Panc1 (cell line): ENCODE measurements at regions not wholly inside any gene's neighbourhood (a gene's known extent, or its start where the extent isn't known, plus 50 kb on each side); places are given as distances from the start of the nearest gene placed in this dataset.
A peak's percentile ranks its signal among the peaks of the same experiment; 100 is the strongest.

Experiments used
- ATAC-seq: fragments of 200-7000 bp; cut with Tn5 transposase; 2 replicates; pipeline ENCODE4 v1.9.1; 2020; ENCODE audit warnings: mild to moderate bottlenecking, moderate library complexity
- BruUV-seq: library from RNA; stranded (reverse); fragments of 400-500 nt; replicated peaks from 2 replicates; lab custom pipeline; 2021; lab: Mats Ljungman, UMichigan
- CTCF ChIA-PET: fragments of 300-600 bp; sonication (Branson Sonifier 250); formaldehyde crosslinking; loops from one replicate; lab custom pipeline; 2022; ENCODE audit warnings: antibody characterized with exemption; lab: Charles Lee
- POLR2A ChIA-PET: fragments of 300-600 bp; sonication (Branson Sonifier 250); formaldehyde crosslinking; loops from one replicate; lab custom pipeline; 2022; ENCODE audit warnings: antibody characterized with exemption; lab: Charles Lee
- DNase-seq: peaks from one replicate; pipeline ENCODE4 v3.0.0-alpha.2; 2010; ENCODE audit warnings: low read depth, low spot score
- H3K27ac ChIP-seq: 2 replicates; pipeline ENCODE4 v1.5.1; 2011; ENCODE audit warnings: mild to moderate bottlenecking, low read length, inconsistent platforms
- H3K27me3 ChIP-seq: fragments of 200-500 bp; sonication (Bioruptor generic); 2 replicates; pipeline ENCODE4 v1.6.0; 2014; ENCODE audit warnings: low read length, inconsistent platforms; ENCODE audit not compliant: control insufficient read depth, insufficient read depth
- H3K36me3 ChIP-seq: fragments of 200-500 bp; sonication (Bioruptor generic); 2 replicates; pipeline ENCODE4 v1.5.1; 2014; ENCODE audit warnings: inconsistent platforms, mild to moderate bottlenecking, low read length, moderate library complexity; ENCODE audit not compliant: control insufficient read depth, insufficient read depth
- H3K4me1 ChIP-seq: 2 replicates; pipeline ENCODE4 v1.5.1; 2011; ENCODE audit warnings: inconsistent platforms, mild to moderate bottlenecking, low read length, moderate library complexity; ENCODE audit not compliant: control insufficient read depth, insufficient read depth
- H3K4me3 ChIP-seq, 2 experiments: 2 replicates each; pipeline ENCODE4 v1.5.1; 2011 to 2012; ENCODE audit warnings: low read depth in 2 of 2, low read length in 2 of 2, mild to moderate bottlenecking in 2 of 2, inconsistent platforms in 1 of 2, moderate library complexity in 1 of 2
- H3K9me3 ChIP-seq: fragments of 200-500 bp; sonication (Bioruptor generic); 2 replicates; pipeline ENCODE4 v1.5.1; 2014; ENCODE audit warnings: low read depth, mild to moderate bottlenecking, inconsistent platforms, low read length, moderate library complexity; ENCODE audit not compliant: control insufficient read depth, insufficient read depth
- CTCF ChIP-seq: fragments of 450-650 bp; IDR thresholded peaks from 2 replicates; pipeline ENCODE4 v1.5.1; 2017; ENCODE audit warnings: mild to moderate bottlenecking
- POLR2AphosphoS5 ChIP-seq: IDR thresholded peaks from 2 replicates; pipeline ENCODE4 v1.6.1; 2012; ENCODE audit warnings: mild to moderate bottlenecking, low read depth, low read length, moderate library complexity
- REST ChIP-seq, 2 experiments: IDR thresholded peaks; 2 replicates each; pipeline ENCODE4 v1.6.1; 2011 to 2012; ENCODE audit warnings: low read depth in 2 of 2, control low read depth in 1 of 2, low read length in 1 of 2, mild to moderate bottlenecking in 1 of 2, moderate library complexity in 1 of 2; ENCODE audit not compliant: insufficient read depth in 1 of 2
- SIN3A ChIP-seq: IDR thresholded peaks from 2 replicates; pipeline ENCODE4 v1.6.1; 2012; ENCODE audit warnings: low read depth, mild to moderate bottlenecking, low read length, moderate library complexity, borderline replicate concordance; ENCODE audit not compliant: insufficient read depth
- TCF7L2 ChIP-seq: IDR thresholded peaks from 2 replicates; pipeline ENCODE4 v1.6.1; 2011; ENCODE audit warnings: mild to moderate bottlenecking, low read depth, low read length, inconsistent platforms
- in situ Hi-C: cut with HindIII; loops from 2 replicates; pipeline ENCODE4 v1.10.0; 2016; ENCODE audit warnings: low sequenced_read_pairs, low pct_unique_long_range_greater_than_20kb
- intact Hi-C: fragments of 100-400 bp; cut with micrococcal nuclease; formaldehyde crosslinking; loops from one replicate; pipeline ENCODE4 v1.10.0; 2022; ENCODE audit not compliant: unreplicated experiment

GRCh38 chr12:127688906-127689428 is 578.0 kb upstream of the TMEM132C start:
- Histone ChIP-seq H3K4me1 (no peaks in the 10 kb centered on the region), H3K27me3 (no peaks in the 10 kb centered on the region), H3K4me3 (no peak overlapping the region), H3K36me3 (no peaks in the 10 kb centered on the region), H3K9me3 (no peaks in the 10 kb centered on the region), H3K27ac (no peak overlapping the region)
- intact Hi-C loops: no loop called here
- CTCF ChIA-PET: no interaction called here
- DNase-seq: no peak
- no peak for TF ChIP-seq REST (IDR thresholded peaks at IDR 0.05; ENCODE audit: insufficient read depth in 1 of 2, low read depth in 2 of 2, low read length in 1 of 2)
- no peak for TF ChIP-seq TCF7L2
- no peak for TF ChIP-seq POLR2AphosphoS5
- TF ChIP-seq CTCF: no peak
- TF ChIP-seq SIN3A: no peak
- no peak for ATAC-seq
- in situ Hi-C loops: no loop called here
- POLR2A ChIA-PET: no interaction called here
- no TSS peak for BruUV-seq

- no peak for ATAC-seq
- in situ Hi-C loops: no loop called here
- H3K4me3 ChIP-seq: no peak overlapping the region
- H3K4me1 ChIP-seq: no peaks in the 10 kb centered on the region
- no TSS peak for BruUV-seq
- ChIA-PET POLR2A (no interaction called here), CTCF (no interaction called here)
- H3K27me3 ChIP-seq: no peaks in the 10 kb centered on the region
- no peak for DNase-seq
- TF ChIP-seq CTCF: peak; percentile 48
- TF ChIP-seq SIN3A: no peak
- no peak for TF ChIP-seq POLR2AphosphoS5
- no peak for TF ChIP-seq TCF7L2
- H3K9me3 ChIP-seq: no peaks in the 10 kb centered on the region
- no peaks in the 10 kb centered on the region for H3K36me3 ChIP-seq
- H3K27ac ChIP-seq: no peak overlapping the region
- intact Hi-C loops: no loop called here
Observed at GRCh38 chr12:127690161-127690560, 576.8 kb upstream of the TMEM132C start.

GRCh38 chr12:127696963-127697362 is 570.0 kb upstream of the TMEM132C start:
- no peaks in the 10 kb centered on the region for H3K9me3 ChIP-seq
- DNase-seq: no peak
- in situ Hi-C loops: no loop called here
- no peaks in the 10 kb centered on the region for H3K36me3 ChIP-seq
- intact Hi-C loops: no loop called here
- H3K4me3 ChIP-seq: no peak overlapping the region
- no peak for ATAC-seq
- POLR2A ChIA-PET: no interaction called here
- BruUV-seq: no TSS peak
- TF ChIP-seq CTCF (no peak), REST (IDR thresholded peaks at IDR 0.05; ENCODE audit: insufficient read depth in 1 of 2, low read depth in 2 of 2, low read length in 1 of 2) (no peak), TCF7L2 (no peak), POLR2AphosphoS5 (no peak), SIN3A (no peak)
- no peaks in the 10 kb centered on the region for H3K4me1 ChIP-seq
- CTCF ChIA-PET: no interaction called here
- H3K27me3 ChIP-seq: no peaks in the 10 kb centered on the region
- H3K27ac ChIP-seq: no peak overlapping the region
